A549 (cell line): ENCODE measurements at regions not wholly inside any gene's neighbourhood (a gene's known extent, or its start where the extent isn't known, plus 50 kb on each side); places are given as distances from the start of the nearest gene placed in this dataset.

Experiments used
- ATAC-seq, 2 experiments: fragments of 200-7000 bp in 1 of 2; fragments of >200 bp in 1 of 2; cut with Nextera tagmentation in 1 of 2; cut with Tn5 transposase in 1 of 2; 3 replicates each; pipeline versions ENCODE4 v1.8.0 to v1.9.1; 2018 to 2020; ENCODE audit warnings: mild to moderate bottlenecking in 1 of 2, moderate library complexity in 1 of 2
- CTCF ChIA-PET: fragments of 300-600 bp; sonication (Branson Sonifier 250); formaldehyde crosslinking; extraction: SDS; loops from one replicate; lab custom pipeline; 2021; ENCODE audit warnings: antibody characterized with exemption, inconsistent platforms; lab: Yijun Ruan, JAX
- POLR2A ChIA-PET: fragments of 350-600 bp; formaldehyde crosslinking; extraction: SDS; loops from one replicate; lab custom pipeline; 2021; ENCODE audit warnings: antibody characterized with exemption, inconsistent platforms; lab: Yijun Ruan, JAX
- DNase-seq, 2 experiments: peaks; one replicate each; pipeline versions ENCODE4 v3.0.0 to v3.0.0-alpha.2; 2011 to 2016; ENCODE audit warnings: low read depth in 1 of 2, low spot score in 1 of 2
- FAIRE-seq: peaks from 2 replicates; lab custom pipeline; 2011; peaks lifted over from hg19 to GRCh38; lab: Jason Lieb, UNC
- H3K27ac ChIP-seq, 2 experiments: fragments of >200 bp; sonication (Bioruptor Twin); formaldehyde crosslinking; 3 replicates each; pipeline ENCODE4 v1.5.1; 2016 to 2017
- H3K4me1 ChIP-seq: fragments of >200 bp; sonication (Bioruptor Twin); formaldehyde crosslinking; 3 replicates; pipeline ENCODE4 v1.6.1; 2016
- H3K4me2 ChIP-seq: fragments of >200 bp; sonication (Bioruptor Twin); formaldehyde crosslinking; 3 replicates; pipeline ENCODE4 v1.6.1; 2016
- H3K4me3 ChIP-seq: fragments of >200 bp; sonication (Bioruptor Twin); formaldehyde crosslinking; 3 replicates; pipeline ENCODE4 v1.5.1; 2016
- H3K9me3 ChIP-seq: fragments of >200 bp; sonication (Bioruptor Twin); formaldehyde crosslinking; 3 replicates; pipeline ENCODE4 v1.6.1; 2016
- CBX2 ChIP-seq: fragments of 200-600 bp; sonication (generic); IDR thresholded peaks from 2 replicates; pipeline ENCODE4 v1.6.1; 2016; ENCODE audit warnings: low read depth, mild to moderate bottlenecking, borderline replicate concordance
- CBX8 ChIP-seq: fragments of 200-600 bp; sonication (generic); IDR thresholded peaks from 2 replicates; pipeline ENCODE4 v1.6.1; 2016
- EHF ChIP-seq: fragments of 250-450 bp; sonication (Bioruptor Pico); IDR thresholded peaks from 2 replicates; pipeline ENCODE4 v1.5.0; 2020; ENCODE audit warnings: mild to moderate bottlenecking
- EHMT2 ChIP-seq: fragments of 200-600 bp; sonication (generic); IDR thresholded peaks from 2 replicates; pipeline ENCODE4 v1.6.1; 2016; ENCODE audit warnings: antibody characterized with exemption, low read depth, mild to moderate bottlenecking, moderate library complexity
- FOSL2 ChIP-seq, 2 experiments: fragments of 450-650 bp in 1 of 2; fragments of >200 bp in 1 of 2; sonication (Bioruptor Twin) in 1 of 2; formaldehyde crosslinking; IDR thresholded peaks; 2 replicates each; pipeline versions ENCODE4 v1.5.0 to v1.6.1; 2016 to 2020; ENCODE audit warnings: mild to moderate bottlenecking in 1 of 2, moderate library complexity in 1 of 2
- GATA3 ChIP-seq: IDR thresholded peaks from 2 replicates; pipeline ENCODE4 v1.6.1; 2012; ENCODE audit warnings: borderline replicate concordance
- HOXA7 ChIP-seq: fragments of 250-450 bp; sonication (Bioruptor Pico); IDR thresholded peaks from 2 replicates; pipeline ENCODE4 v1.5.0; 2020; ENCODE audit warnings: mild to moderate bottlenecking, moderate library complexity
- HOXB5 ChIP-seq: fragments of 250-450 bp; sonication (Bioruptor Pico); IDR thresholded peaks from 2 replicates; pipeline ENCODE4 v1.5.0; 2020; ENCODE audit warnings: mild to moderate bottlenecking, moderate library complexity
- JUNB ChIP-seq: fragments of >200 bp; sonication (Bioruptor Twin); formaldehyde crosslinking; IDR thresholded peaks from 2 replicates; pipeline ENCODE4 v1.6.1; 2016
- KDM5A ChIP-seq: fragments of 200-600 bp; sonication (generic); IDR thresholded peaks from 2 replicates; pipeline ENCODE4 v1.6.1; 2016; ENCODE audit warnings: antibody characterized with exemption, mild to moderate bottlenecking
- MAFK ChIP-seq: fragments of 450-650 bp; IDR thresholded peaks from 2 replicates; pipeline ENCODE4 v1.6.1; 2014; ENCODE audit not compliant: partially characterized antibody
- MAZ ChIP-seq: fragments of 150-350 bp; IDR thresholded peaks from 2 replicates; pipeline ENCODE4 v1.6.1; 2014; ENCODE audit warnings: antibody characterized with exemption, low read depth, low read length, borderline replicate concordance
- RARB ChIP-seq: fragments of 250-450 bp; sonication (Bioruptor Pico); IDR thresholded peaks from 2 replicates; pipeline ENCODE4 v1.8.0; 2021; ENCODE audit warnings: mild to moderate bottlenecking, moderate library complexity
- RNF2 ChIP-seq: fragments of 200-600 bp; sonication (generic); IDR thresholded peaks from 2 replicates; pipeline ENCODE4 v1.6.1; 2016; ENCODE audit warnings: low read depth, mild to moderate bottlenecking, antibody characterized with exemption, moderate library complexity, borderline replicate concordance
- SREBF2 ChIP-seq: fragments of 450-650 bp; IDR thresholded peaks from 2 replicates; pipeline ENCODE4 v1.6.1; 2014; ENCODE audit warnings: mild to moderate bottlenecking, moderate library complexity
- TP53 ChIP-seq: fragments of 250-450 bp; sonication (Bioruptor Pico); IDR thresholded peaks from 2 replicates; pipeline ENCODE4 v1.5.0; 2021; ENCODE audit warnings: mild to moderate bottlenecking, moderate library complexity
- ZFP36 ChIP-seq: fragments of 450-650 bp; IDR thresholded peaks from 2 replicates; pipeline ENCODE4 v1.6.1; 2014; ENCODE audit warnings: borderline replicate concordance; ENCODE audit not compliant: partially characterized antibody
- ZSCAN20 ChIP-seq: fragments of 250-450 bp; sonication (Bioruptor Pico); IDR thresholded peaks from 2 replicates; pipeline ENCODE4 v1.8.0; 2022; ENCODE audit warnings: mild to moderate bottlenecking, moderate library complexity
- WGBS: methylation state at CpG from one replicate; pipeline ENCODE4 v1.1.6; 2017; ENCODE audit errors: missing lambda C conversion rate; 5-methylcytosine and 5-hydroxymethylcytosine counted together
- TF ChIP-seq, protein P1 (sequence below): fragments of 450-650 bp; IDR thresholded peaks from 2 replicates; pipeline ENCODE4 v1.6.1; 2014; ENCODE audit warnings: antibody characterized with exemption
- TF ChIP-seq, protein P2 (sequence below): fragments of >200 bp; sonication (Bioruptor Twin); formaldehyde crosslinking; IDR thresholded peaks from 3 replicates; pipeline ENCODE4 v1.5.1; 2016
- TF ChIP-seq, protein P3 (sequence below): fragments of >200 bp; sonication (Bioruptor Twin); formaldehyde crosslinking; IDR thresholded peaks from 2 replicates; pipeline ENCODE4 v1.6.1; 2016
- TF ChIP-seq, protein P4 (sequence below): IDR thresholded peaks from 2 replicates; pipeline ENCODE4 v1.6.1; 2012; ENCODE audit warnings: low read depth, borderline replicate concordance
- TF ChIP-seq, protein P5 (sequence below): fragments of 200-600 bp; sonication (generic); IDR thresholded peaks from 2 replicates; pipeline ENCODE4 v1.6.1; 2016; ENCODE audit warnings: antibody characterized with exemption, mild to moderate bottlenecking, moderate library complexity

DNA sequence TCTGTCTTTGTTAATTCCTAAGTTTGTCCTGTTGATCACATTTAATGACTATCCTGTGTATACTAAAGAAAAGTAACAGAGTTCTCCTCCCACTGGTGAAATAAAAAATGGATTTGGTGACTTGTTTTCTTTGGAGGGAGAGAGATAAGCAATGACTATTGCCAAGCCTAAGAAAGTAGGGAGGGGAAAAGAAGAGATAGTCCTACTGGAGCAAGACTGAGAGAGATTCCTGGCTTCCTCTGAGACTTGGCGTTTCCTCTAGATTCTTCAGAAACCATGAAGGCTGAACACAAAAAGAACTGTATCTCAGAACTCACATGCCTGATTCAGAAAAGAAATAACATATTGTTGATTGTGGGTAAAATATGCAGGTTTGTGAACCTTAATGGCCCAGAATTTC, 406.5 kb downstream of the FOXO1 start:
- no peak for FAIRE-seq
- no peak for ATAC-seq
- ChIA-PET CTCF (no interaction called here), POLR2A (no interaction called here)
- 95% methylated on average over 1 of the region's 1 CpG for WGBS
- TF ChIP-seq RNF2 (no peak), MAZ (no peak), ZSCAN20 (CRISPR knock-in tag) (no peak), HOXA7 (CRISPR knock-in tag) (no peak), EHF (CRISPR knock-in tag) (no peak)
- Histone ChIP-seq H3K27ac (no peak overlapping the region), H3K9me3 (no peaks in the 10 kb centered on the region), H3K4me1 (no peaks in the 10 kb centered on the region; the same call in 2 of the 3 replicates), H3K4me2 (no peak overlapping the region), H3K4me3 (no peak overlapping the region)
- no peak for DNase-seq

DNA sequence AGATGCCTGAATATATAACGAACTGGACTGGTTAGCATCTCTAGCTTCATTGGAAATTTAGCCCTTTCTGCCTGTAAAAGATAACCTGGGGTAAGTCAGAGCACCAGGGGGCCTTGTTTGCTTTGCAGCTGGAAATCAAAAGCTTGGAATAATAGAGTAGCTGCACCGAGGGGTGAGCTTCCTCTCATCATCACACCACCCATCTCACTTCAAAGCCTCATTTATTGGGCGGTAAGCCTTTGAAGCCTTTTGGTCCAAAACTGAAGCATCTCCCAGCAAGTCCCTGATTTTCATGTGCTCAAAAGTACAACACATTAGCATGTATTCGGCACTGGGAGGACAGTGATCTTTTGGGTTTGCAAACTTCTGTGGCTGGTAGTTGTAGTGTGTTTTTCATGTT, 405.1 kb downstream of the FOXO1 start:
- ChIA-PET POLR2A (no interaction called here), CTCF (no interaction called here)
- no peak overlapping the region for H3K27ac ChIP-seq
- ATAC-seq (no peak), DNase-seq (no peak), FAIRE-seq (no peak)
- no peak overlapping the region for H3K4me3 ChIP-seq
- H3K9me3 ChIP-seq, result no peaks in the 10 kb centered on the region
- TF ChIP-seq ZFP36 (no peak), MAFK (no peak), JUNB (no peak), RARB (CRISPR knock-in tag) (no peak), EHMT2 (no peak), EHF (CRISPR knock-in tag) (no peak), FOSL2 (IDR thresholded peaks at IDR 0.05) (no peak), FOSL2 (CRISPR knock-in tag; IDR thresholded peaks at IDR 0.05) (no peak), KDM5A (no peak), CBX2 (no peak), CBX8 (no peak)
- TF ChIP-seq, protein P1, sequence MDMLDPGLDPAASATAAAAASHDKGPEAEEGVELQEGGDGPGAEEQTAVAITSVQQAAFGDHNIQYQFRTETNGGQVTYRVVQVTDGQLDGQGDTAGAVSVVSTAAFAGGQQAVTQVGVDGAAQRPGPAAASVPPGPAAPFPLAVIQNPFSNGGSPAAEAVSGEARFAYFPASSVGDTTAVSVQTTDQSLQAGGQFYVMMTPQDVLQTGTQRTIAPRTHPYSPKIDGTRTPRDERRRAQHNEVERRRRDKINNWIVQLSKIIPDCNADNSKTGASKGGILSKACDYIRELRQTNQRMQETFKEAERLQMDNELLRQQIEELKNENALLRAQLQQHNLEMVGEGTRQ, result no peak
- no peaks in the 10 kb centered on the region for H3K4me1 ChIP-seq
- 48% methylated on average over 4 of the region's 4 CpGs for WGBS
- no peak overlapping the region for H3K4me2 ChIP-seq

DNA sequence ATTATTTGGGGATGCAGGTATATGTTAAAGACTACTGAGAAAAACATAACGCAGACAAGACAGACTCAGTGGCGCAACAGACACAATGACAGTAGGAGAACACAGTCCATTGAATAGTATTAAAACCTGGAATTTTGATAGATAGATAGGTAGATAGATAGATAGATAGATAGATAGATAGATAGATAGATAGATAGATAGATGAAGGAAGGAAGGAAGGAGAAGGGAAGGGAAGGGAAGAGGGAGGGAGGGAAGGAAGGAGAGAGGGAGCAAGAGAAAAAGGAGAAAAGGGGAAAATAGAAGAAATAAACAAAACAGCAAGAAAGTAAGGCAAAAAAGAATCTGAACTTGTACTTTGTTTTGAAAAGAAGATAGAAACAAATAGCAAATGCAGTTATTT, 404.5 kb downstream of the FOXO1 start:
- Histone ChIP-seq H3K4me2 (no peak overlapping the region), H3K4me3 (no peak overlapping the region), H3K27ac (no peak overlapping the region), H3K9me3 (no peaks in the 10 kb centered on the region), H3K4me1 (no peaks in the 10 kb centered on the region)
- TF ChIP-seq JUNB (no peak), HOXB5 (CRISPR knock-in tag) (no peak), TP53 (no peak), GATA3 (no peak), SREBF2 (no peak)
- TF ChIP-seq, protein P1, result no peak
- TF ChIP-seq, protein P2, sequence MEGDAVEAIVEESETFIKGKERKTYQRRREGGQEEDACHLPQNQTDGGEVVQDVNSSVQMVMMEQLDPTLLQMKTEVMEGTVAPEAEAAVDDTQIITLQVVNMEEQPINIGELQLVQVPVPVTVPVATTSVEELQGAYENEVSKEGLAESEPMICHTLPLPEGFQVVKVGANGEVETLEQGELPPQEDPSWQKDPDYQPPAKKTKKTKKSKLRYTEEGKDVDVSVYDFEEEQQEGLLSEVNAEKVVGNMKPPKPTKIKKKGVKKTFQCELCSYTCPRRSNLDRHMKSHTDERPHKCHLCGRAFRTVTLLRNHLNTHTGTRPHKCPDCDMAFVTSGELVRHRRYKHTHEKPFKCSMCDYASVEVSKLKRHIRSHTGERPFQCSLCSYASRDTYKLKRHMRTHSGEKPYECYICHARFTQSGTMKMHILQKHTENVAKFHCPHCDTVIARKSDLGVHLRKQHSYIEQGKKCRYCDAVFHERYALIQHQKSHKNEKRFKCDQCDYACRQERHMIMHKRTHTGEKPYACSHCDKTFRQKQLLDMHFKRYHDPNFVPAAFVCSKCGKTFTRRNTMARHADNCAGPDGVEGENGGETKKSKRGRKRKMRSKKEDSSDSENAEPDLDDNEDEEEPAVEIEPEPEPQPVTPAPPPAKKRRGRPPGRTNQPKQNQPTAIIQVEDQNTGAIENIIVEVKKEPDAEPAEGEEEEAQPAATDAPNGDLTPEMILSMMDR, result no peak
- TF ChIP-seq, protein P3, sequence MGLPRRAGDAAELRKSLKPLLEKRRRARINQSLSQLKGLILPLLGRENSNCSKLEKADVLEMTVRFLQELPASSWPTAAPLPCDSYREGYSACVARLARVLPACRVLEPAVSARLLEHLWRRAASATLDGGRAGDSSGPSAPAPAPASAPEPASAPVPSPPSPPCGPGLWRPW, result no peak
- TF ChIP-seq, protein P4, sequence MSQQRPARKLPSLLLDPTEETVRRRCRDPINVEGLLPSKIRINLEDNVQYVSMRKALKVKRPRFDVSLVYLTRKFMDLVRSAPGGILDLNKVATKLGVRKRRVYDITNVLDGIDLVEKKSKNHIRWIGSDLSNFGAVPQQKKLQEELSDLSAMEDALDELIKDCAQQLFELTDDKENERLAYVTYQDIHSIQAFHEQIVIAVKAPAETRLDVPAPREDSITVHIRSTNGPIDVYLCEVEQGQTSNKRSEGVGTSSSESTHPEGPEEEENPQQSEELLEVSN, result no peak
- TF ChIP-seq, protein P5, sequence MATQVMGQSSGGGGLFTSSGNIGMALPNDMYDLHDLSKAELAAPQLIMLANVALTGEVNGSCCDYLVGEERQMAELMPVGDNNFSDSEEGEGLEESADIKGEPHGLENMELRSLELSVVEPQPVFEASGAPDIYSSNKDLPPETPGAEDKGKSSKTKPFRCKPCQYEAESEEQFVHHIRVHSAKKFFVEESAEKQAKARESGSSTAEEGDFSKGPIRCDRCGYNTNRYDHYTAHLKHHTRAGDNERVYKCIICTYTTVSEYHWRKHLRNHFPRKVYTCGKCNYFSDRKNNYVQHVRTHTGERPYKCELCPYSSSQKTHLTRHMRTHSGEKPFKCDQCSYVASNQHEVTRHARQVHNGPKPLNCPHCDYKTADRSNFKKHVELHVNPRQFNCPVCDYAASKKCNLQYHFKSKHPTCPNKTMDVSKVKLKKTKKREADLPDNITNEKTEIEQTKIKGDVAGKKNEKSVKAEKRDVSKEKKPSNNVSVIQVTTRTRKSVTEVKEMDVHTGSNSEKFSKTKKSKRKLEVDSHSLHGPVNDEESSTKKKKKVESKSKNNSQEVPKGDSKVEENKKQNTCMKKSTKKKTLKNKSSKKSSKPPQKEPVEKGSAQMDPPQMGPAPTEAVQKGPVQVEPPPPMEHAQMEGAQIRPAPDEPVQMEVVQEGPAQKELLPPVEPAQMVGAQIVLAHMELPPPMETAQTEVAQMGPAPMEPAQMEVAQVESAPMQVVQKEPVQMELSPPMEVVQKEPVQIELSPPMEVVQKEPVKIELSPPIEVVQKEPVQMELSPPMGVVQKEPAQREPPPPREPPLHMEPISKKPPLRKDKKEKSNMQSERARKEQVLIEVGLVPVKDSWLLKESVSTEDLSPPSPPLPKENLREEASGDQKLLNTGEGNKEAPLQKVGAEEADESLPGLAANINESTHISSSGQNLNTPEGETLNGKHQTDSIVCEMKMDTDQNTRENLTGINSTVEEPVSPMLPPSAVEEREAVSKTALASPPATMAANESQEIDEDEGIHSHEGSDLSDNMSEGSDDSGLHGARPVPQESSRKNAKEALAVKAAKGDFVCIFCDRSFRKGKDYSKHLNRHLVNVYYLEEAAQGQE, result no peak
- DNase-seq, result no peak
- no peak for FAIRE-seq
- no peak for ATAC-seq
- ChIA-PET CTCF (no interaction called here), POLR2A (no interaction called here)
- WGBS, result 87% methylated on average over 2 of the region's 2 CpGs
